Common myeloid progenitor, CD34-positive (primary cell): ENCODE measurements at regions not wholly inside any gene's neighbourhood (a gene's known extent, or its start where the extent isn't known, plus 50 kb on each side); places are given as distances from the start of the nearest gene placed in this dataset.

Experiments
- CTCF ChIA-PET: fragments of 350-600 bp; sonication (Branson Sonifier 250); formaldehyde crosslinking; loops from one replicate; lab custom pipeline; 2021; ENCODE audit warnings: antibody characterized with exemption; lab: Charles Lee
- POLR2A ChIA-PET: fragments of 350-600 bp; sonication (Branson Sonifier 250); formaldehyde crosslinking; loops from one replicate; lab custom pipeline; 2021; ENCODE audit warnings: antibody characterized with exemption; lab: Charles Lee
- DNase-seq, 3 donors: peaks; one replicate each; pipeline versions ENCODE4 v3.0.0 to v3.0.0-alpha.2; 2013
- H3K27ac ChIP-seq, 2 experiments: 1 replicate in 1 of 2; 2 replicates in 1 of 2; pipeline ENCODE4 v1.7.0; 2013; ENCODE audit warnings: inconsistent platforms in 2 of 2, low read length in 2 of 2, mild to moderate bottlenecking in 2 of 2, low read depth in 1 of 2, moderate library complexity in 1 of 2; ENCODE audit not compliant: severe bottlenecking in 2 of 2, insufficient read depth in 1 of 2, poor library complexity in 1 of 2
- H3K27me3 ChIP-seq, 5 experiments: replicated peaks in 2 of 5; 1 replicate in 3 of 5; 2 replicates in 2 of 5; pipeline versions ENCODE4 v1.6.1 to v1.7.0; 2013; ENCODE audit warnings: low read length in 4 of 5, mild to moderate bottlenecking in 2 of 5, moderate library complexity in 2 of 5, inconsistent platforms in 1 of 5; ENCODE audit not compliant: insufficient read depth in 5 of 5, control insufficient read depth in 4 of 5
- H3K36me3 ChIP-seq, 4 experiments: 1 replicate in 2 of 4; 2 replicates in 2 of 4; pipeline versions ENCODE4 v1.6.1 to v1.7.0; 2013; ENCODE audit warnings: low read length in 3 of 4, control low read depth in 1 of 4, mild to moderate bottlenecking in 1 of 4; ENCODE audit not compliant: control insufficient read depth in 4 of 4, insufficient read depth in 4 of 4
- H3K4me1 ChIP-seq, 4 experiments: 1 replicate in 3 of 4; 2 replicates in 1 of 4; pipeline versions ENCODE4 v1.6.1 to v1.7.1; 2013; ENCODE audit warnings: low read length in 3 of 4, mild to moderate bottlenecking in 3 of 4, control low read depth in 1 of 4, inconsistent platforms in 1 of 4, moderate library complexity in 1 of 4; ENCODE audit not compliant: control insufficient read depth in 4 of 4, insufficient read depth in 4 of 4; ENCODE audit errors: control extremely low read depth in 1 of 4
- H3K4me3 ChIP-seq, 7 experiments: 1 replicate in 4 of 7; 2 replicates in 3 of 7; pipeline versions ENCODE4 v1.5.1 to v1.7.0; 2013; ENCODE audit warnings: mild to moderate bottlenecking in 7 of 7, low read length in 6 of 7, moderate library complexity in 6 of 7, inconsistent platforms in 2 of 7, low read depth in 2 of 7, control low read depth in 1 of 7; ENCODE audit not compliant: insufficient read depth in 4 of 7, control insufficient read depth in 1 of 7; ENCODE audit errors: extremely low read depth in 1 of 7
- H3K9me3 ChIP-seq, 5 experiments: 1 replicate in 4 of 5; 2 replicates in 1 of 5; pipeline versions ENCODE4 v1.6.1 to v1.7.1; 2013; ENCODE audit warnings: low read length in 4 of 5, mild to moderate bottlenecking in 2 of 5, inconsistent platforms in 1 of 5, low read depth in 1 of 5, moderate library complexity in 1 of 5; ENCODE audit not compliant: control insufficient read depth in 4 of 5, insufficient read depth in 2 of 5; ENCODE audit errors: control extremely low read depth in 1 of 5
- WGBS: methylation state at CpG from one replicate; pipeline ENCODE4 v1.1.5; 2013; ENCODE audit not compliant: insufficient coverage; 5-methylcytosine and 5-hydroxymethylcytosine counted together

- DNase-seq: no peak
- WGBS: no CpG with 5 or more reads among the region's 1 CpG
- Histone ChIP-seq H3K27me3 (no peaks in the 10 kb centered on the region), H3K4me3 (no peak overlapping the region), H3K9me3 (peaks cover 0 to 2% (median 0%) of the 10 kb centered on the region in 5 experiments), H3K36me3 (no peaks in the 10 kb centered on the region), H3K27ac (no peak overlapping the region), H3K4me1 (no peaks in the 10 kb centered on the region)
- CTCF ChIA-PET: no interaction called here
- POLR2A ChIA-PET: no interaction called here
Observed at GRCh38 chr4:82200046-82200445, 173.7 kb downstream of the HNRNPD start.

- CTCF ChIA-PET: interaction anchor here (1.0 kb wide), 1 partner anchor 14 kb away, joined by 3 read pairs; no protein-coding TSS in a partner anchor
- Histone ChIP-seq H3K27me3 (no peaks in the 10 kb centered on the region), H3K36me3 (no peaks in the 10 kb centered on the region), H3K4me1 (no peaks in the 10 kb centered on the region), H3K27ac (no peak overlapping the region), H3K4me3 (no peak overlapping the region), H3K9me3 (no peaks in the 10 kb centered on the region)
- no peak for DNase-seq
- no CpG with 5 or more reads among the region's 4 CpGs for WGBS
- POLR2A ChIA-PET: no interaction called here
Observed at GRCh38 chr4:82194329-82194728, 179.5 kb downstream of the HNRNPD start.

GRCh38 chr4:82192017-82192673 lies 181.6 kb downstream of the HNRNPD start:
- Histone ChIP-seq H3K4me3 (no peak overlapping the region), H3K9me3 (no peaks in the 10 kb centered on the region), H3K4me1 (no peaks in the 10 kb centered on the region), H3K27me3 (no peaks in the 10 kb centered on the region), H3K27ac (no peak overlapping the region), H3K36me3 (no peaks in the 10 kb centered on the region)
- ChIA-PET POLR2A (no interaction called here), CTCF (no interaction called here)
- no peak for DNase-seq
- WGBS: 93% methylated on average over 4 of the region's 8 CpGs

GRCh38 chr4:82181789-82182188 lies 192.0 kb downstream of the HNRNPD start:
- ChIA-PET POLR2A (no interaction called here), CTCF (no interaction called here)
- Histone ChIP-seq H3K4me3 (no peak overlapping the region), H3K9me3 (peaks cover 0 to 3% (median 0%) of the 10 kb centered on the region in 5 experiments), H3K27me3 (no peaks in the 10 kb centered on the region), H3K27ac (no peak overlapping the region), H3K4me1 (no peaks in the 10 kb centered on the region), H3K36me3 (no peaks in the 10 kb centered on the region)
- no CpG with 5 or more reads among the region's 3 CpGs for whole genome bisulfite sequencing
- DNase-seq: no peak

- ChIA-PET POLR2A (no interaction called here), CTCF (no interaction called here)
- Histone ChIP-seq H3K9me3 (peaks cover 0 to 6% (median 3%) of the 10 kb centered on the region in 5 experiments), H3K4me3 (no peak overlapping the region), H3K27ac (no peak overlapping the region), H3K36me3 (no peaks in the 10 kb centered on the region), H3K27me3 (no peaks in the 10 kb centered on the region), H3K4me1 (no peaks in the 10 kb centered on the region)
- WGBS: no CpG with 5 or more reads among the region's 1 CpG
- no peak for DNase-seq
Observed at GRCh38 chr4:82172186-82172585, 201.6 kb downstream of the HNRNPD start.

GRCh38 chr4:82171531-82172155 lies 202.1 kb downstream of the HNRNPD start:
- no CpG with 5 or more reads among the region's 1 CpG for WGBS
- H3K9me3 ChIP-seq: peaks cover 0 to 6% (median 3%) of the 10 kb centered on the region in 5 experiments
- no peaks in the 10 kb centered on the region for H3K36me3 ChIP-seq
- H3K27me3 ChIP-seq: no peaks in the 10 kb centered on the region
- H3K4me1 ChIP-seq: no peaks in the 10 kb centered on the region
- no peak for DNase-seq
- no peak overlapping the region for H3K4me3 ChIP-seq
- POLR2A ChIA-PET: no interaction called here
- H3K27ac ChIP-seq: no peak overlapping the region
- CTCF ChIA-PET: no interaction called here

- H3K36me3 ChIP-seq: no peaks in the 10 kb centered on the region
- ChIA-PET POLR2A (no interaction called here), CTCF (interaction anchor here (1.0 kb wide), 1 partner anchor 11 kb away, joined by 3 read pairs; no protein-coding TSS in a partner anchor)
- H3K9me3 ChIP-seq: peaks cover 0 to 3% (median 0%) of the 10 kb centered on the region in 5 experiments
- no peak for DNase-seq
- no peaks in the 10 kb centered on the region for H3K27me3 ChIP-seq
- no peak overlapping the region for H3K27ac ChIP-seq
- no peak overlapping the region for H3K4me3 ChIP-seq
- no peaks in the 10 kb centered on the region for H3K4me1 ChIP-seq
Observed at GRCh38 chr4:82149750-82150149, 224.0 kb downstream of the HNRNPD start.
